Nephron (organoid): ENCODE measurements at regions not wholly inside any gene's neighbourhood (a gene's known extent, or its start where the extent isn't known, plus 50 kb on each side); places are given as distances from the start of the nearest gene placed in this dataset.

ENCODE experiments used
- H3K27ac Mint-ChIP-seq, 3 experiments: 2 replicates each; pipeline ENCODE4 v1.8.0; 2020; ENCODE audit warnings: mixed read lengths in 3 of 3, mild to moderate bottlenecking in 2 of 3, moderate library complexity in 1 of 3
- H3K27me3 Mint-ChIP-seq: 2 replicates; pipeline ENCODE4 v1.8.0; 2021; ENCODE audit warnings: low read depth, mild to moderate bottlenecking, moderate library complexity, mixed read lengths
- H3K36me3 Mint-ChIP-seq: 2 replicates; pipeline ENCODE4 v1.8.0; 2020; ENCODE audit warnings: low read depth, mixed read lengths
- H3K4me1 Mint-ChIP-seq: 2 replicates; pipeline ENCODE4 v1.8.0; 2020; ENCODE audit warnings: mixed read lengths
- H3K4me3 Mint-ChIP-seq, 3 experiments: 2 replicates each; pipeline ENCODE4 v1.8.0; 2020; ENCODE audit warnings: mild to moderate bottlenecking in 3 of 3, mixed read lengths in 3 of 3, moderate library complexity in 2 of 3
- H3K9me3 Mint-ChIP-seq: 2 replicates; pipeline ENCODE4 v1.8.0; 2020; ENCODE audit warnings: mixed read lengths
- TF ChIP-seq, protein P1 (sequence below), 3 experiments: fragments of 200-600 bp; sonication (generic); IDR thresholded peaks; one replicate each; pipeline ENCODE4 v1.5.0; 2021; ENCODE audit warnings: antibody characterized with exemption in 3 of 3; ENCODE audit not compliant: unreplicated experiment in 3 of 3

DNA sequence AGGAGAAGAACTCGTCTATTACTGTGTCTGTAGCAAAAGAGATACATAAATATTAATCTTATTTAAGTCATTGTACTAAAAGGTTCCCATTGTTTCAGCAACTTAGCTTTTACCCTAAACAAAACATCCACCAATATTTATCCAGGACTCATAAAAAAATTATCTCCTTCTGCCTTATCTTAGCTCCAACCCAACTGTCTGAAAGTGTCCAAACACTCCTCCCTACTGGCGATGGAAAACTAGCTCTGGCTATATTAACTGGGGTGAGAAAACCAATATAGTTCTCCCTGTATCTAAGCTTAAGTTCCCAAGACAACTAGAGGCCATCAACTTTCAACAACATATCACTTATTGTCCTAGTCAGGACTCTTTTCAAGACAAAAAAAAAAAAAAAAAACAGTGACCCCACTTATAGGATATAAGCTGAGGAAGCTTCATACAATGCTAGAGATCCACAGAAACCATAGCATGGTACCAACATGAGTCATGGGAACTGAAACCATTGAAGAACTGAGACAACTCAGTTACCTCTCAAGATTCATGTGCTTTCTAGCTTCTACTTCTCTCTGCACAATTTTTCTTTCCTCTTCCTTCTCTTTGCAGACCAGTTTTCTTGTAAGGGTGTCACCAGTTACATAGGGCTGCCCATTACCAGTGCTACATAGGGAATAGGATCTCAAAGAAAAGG, 150.7 kb upstream of the RASA1 start:
- Mint-ChIP-seq H3K36me3 (no peaks in the 10 kb centered on the region), H3K27me3 (no peaks in the 10 kb centered on the region), H3K27ac (no peak overlapping the region), H3K4me1 (no peaks in the 10 kb centered on the region), H3K4me3 (no peak overlapping the region), H3K9me3 (no peaks in the 10 kb centered on the region)
- TF ChIP-seq, protein P1, sequence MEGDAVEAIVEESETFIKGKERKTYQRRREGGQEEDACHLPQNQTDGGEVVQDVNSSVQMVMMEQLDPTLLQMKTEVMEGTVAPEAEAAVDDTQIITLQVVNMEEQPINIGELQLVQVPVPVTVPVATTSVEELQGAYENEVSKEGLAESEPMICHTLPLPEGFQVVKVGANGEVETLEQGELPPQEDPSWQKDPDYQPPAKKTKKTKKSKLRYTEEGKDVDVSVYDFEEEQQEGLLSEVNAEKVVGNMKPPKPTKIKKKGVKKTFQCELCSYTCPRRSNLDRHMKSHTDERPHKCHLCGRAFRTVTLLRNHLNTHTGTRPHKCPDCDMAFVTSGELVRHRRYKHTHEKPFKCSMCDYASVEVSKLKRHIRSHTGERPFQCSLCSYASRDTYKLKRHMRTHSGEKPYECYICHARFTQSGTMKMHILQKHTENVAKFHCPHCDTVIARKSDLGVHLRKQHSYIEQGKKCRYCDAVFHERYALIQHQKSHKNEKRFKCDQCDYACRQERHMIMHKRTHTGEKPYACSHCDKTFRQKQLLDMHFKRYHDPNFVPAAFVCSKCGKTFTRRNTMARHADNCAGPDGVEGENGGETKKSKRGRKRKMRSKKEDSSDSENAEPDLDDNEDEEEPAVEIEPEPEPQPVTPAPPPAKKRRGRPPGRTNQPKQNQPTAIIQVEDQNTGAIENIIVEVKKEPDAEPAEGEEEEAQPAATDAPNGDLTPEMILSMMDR (IDR thresholded peaks at IDR 0.05; ENCODE audit: unreplicated experiment in 3 of 3): no peak

DNA sequence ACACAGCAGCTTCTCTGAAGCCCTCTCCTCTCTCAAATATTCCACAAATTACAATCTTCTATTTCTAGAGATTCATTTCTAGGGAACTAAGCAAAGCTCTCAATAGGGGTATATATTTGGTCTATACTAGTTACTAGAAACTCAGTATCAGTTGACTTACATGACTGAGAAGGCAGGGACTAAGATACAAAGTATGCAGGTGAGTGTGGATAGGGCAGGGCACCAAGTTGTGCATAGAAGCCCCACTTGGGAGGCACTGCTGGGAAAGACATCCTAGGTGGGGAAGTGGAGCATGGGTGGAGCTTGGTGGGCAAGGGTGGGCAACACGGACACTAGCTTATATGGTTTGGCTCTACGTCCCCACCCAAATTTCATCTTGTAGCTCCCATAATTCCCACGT, 148.1 kb upstream of the RASA1 start:
- Mint-ChIP-seq H3K27me3 (no peaks in the 10 kb centered on the region), H3K4me1 (no peaks in the 10 kb centered on the region), H3K4me3 (no peak overlapping the region), H3K36me3 (no peaks in the 10 kb centered on the region), H3K27ac (no peak overlapping the region), H3K9me3 (no peaks in the 10 kb centered on the region)
- TF ChIP-seq, protein P1 (IDR thresholded peaks at IDR 0.05; ENCODE audit: unreplicated experiment in 3 of 3): no peak

DNA sequence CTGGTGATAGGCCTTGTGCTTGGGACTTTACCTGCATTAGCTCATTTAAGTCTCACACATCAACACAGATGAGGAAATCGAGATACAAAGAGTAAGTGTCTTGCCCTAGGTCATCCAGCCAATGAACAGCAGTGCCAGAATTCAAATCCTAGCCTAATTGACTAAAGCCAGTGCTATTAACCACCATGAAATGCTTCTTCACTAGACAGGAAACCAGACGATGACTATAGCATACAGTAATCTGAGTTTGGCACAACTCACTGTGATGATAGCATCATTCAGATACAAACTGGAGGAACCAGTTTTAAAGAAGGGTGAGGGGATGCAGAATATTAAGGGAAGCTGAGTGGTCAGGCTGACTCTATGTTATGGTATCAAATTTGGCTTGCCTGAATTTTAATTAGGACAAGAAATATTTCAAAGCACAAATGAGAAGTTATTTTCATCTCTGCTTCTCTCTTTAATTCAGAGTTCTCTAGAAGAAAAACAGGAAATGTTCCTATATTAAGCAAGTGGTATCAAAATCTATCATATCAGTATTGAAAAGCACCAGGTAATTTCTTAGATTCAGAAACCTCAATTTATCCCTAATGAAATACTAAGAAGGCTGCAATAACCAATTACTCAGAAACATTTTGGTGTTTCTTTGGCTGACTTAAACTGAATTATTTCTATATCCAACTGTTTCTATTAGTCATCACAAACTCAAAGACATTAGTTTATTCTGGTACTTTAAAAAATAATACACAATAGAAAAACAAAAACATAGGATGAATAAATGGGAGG, 147.0 kb upstream of the RASA1 start:
- no peaks in the 10 kb centered on the region for H3K27me3 Mint-ChIP-seq
- H3K36me3 Mint-ChIP-seq: no peaks in the 10 kb centered on the region
- TF ChIP-seq, protein P1 (IDR thresholded peaks at IDR 0.05; ENCODE audit: unreplicated experiment in 3 of 3): no peak
- H3K4me1 Mint-ChIP-seq: no peaks in the 10 kb centered on the region
- no peak overlapping the region for H3K4me3 Mint-ChIP-seq
- no peaks in the 10 kb centered on the region for H3K9me3 Mint-ChIP-seq
- H3K27ac Mint-ChIP-seq: no peak overlapping the region

DNA sequence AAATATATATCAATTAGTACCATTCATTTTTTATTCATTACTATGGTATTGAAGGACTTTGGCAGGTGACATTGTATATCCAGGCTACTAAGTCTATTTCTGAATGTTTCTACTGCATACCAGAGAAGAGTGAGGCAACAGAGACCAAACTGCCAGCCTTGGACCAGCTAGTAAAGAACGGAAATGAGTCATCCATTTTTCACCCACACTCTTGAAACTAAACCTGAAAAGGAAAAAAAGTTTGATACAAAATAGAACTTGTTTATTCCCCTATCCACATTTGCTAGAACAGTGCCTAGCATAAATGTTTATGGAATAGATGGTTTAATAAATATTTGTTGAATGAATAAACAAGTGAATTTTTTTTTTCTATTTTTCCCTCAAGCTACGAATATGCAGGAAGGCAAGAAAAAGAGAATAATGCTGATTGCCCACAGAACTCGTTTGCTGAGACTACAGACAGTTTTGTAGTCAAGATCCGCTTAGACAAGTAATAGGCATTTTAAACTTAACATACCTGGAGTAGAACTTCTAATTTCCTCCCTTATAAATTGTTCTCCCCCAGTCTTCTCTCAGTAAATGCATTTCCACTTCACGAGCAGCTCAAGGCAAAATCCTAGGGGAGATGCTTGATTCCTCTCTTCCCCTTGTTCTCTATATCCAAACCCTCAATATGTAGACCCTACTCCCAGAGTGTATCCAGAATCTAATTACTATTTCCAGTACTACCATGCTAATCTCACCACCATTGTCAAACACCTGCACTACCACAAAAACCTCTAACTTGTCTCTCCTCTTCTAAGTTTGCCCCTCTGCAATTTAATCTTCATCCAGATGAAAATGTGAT, 146.2 kb upstream of the RASA1 start:
- no peak overlapping the region for H3K27ac Mint-ChIP-seq
- no peak overlapping the region for H3K4me3 Mint-ChIP-seq
- no peaks in the 10 kb centered on the region for H3K9me3 Mint-ChIP-seq
- H3K27me3 Mint-ChIP-seq: no peaks in the 10 kb centered on the region
- H3K36me3 Mint-ChIP-seq: no peaks in the 10 kb centered on the region
- no peaks in the 10 kb centered on the region for H3K4me1 Mint-ChIP-seq
- TF ChIP-seq, protein P1 (IDR thresholded peaks at IDR 0.05; ENCODE audit: unreplicated experiment in 3 of 3): no peak

DNA sequence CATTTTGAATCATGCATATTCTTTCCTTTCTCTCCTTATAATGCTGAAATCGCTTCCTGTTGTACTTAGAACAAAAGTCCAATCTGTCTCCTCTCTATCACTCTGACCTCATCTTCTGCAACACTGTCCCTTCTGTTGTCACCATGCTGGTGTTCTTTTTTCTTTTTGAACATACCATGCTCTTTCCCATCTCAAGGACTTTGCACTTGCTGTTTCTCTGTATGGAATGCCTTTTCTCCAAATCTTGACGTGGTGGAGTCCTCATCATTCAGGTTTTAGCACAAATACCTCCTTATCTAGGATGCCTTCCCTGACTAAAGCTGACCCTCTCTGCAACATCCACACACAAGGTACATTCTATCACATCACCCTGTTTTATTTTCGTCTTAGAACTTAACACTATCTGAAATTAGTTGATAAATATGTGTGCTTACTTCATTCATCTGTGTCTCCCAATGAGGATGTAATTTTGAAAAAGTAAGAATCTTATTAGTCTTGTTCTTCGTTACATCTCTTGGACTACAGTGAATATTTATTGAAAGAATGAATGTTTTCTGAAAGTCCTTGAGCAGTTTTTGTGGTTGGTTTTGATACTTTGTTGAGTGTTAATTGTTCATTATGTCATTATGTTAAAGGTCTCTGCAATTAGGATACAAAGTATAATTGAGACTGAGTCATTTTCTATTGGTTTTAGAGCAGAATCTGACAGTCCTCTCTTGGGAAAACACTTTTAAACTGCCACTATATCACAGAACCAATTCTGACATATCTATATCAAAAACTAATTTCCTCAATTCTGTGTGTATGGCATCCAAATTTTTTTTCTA, 145.3 kb upstream of the RASA1 start:
- Mint-ChIP-seq H3K36me3 (no peaks in the 10 kb centered on the region), H3K9me3 (no peaks in the 10 kb centered on the region), H3K4me1 (no peaks in the 10 kb centered on the region), H3K4me3 (no peak overlapping the region), H3K27me3 (no peaks in the 10 kb centered on the region), H3K27ac (no peak overlapping the region)
- TF ChIP-seq, protein P1 (IDR thresholded peaks at IDR 0.05; ENCODE audit: unreplicated experiment in 3 of 3): no peak
